WERI-Rb-1 (cell line): ENCODE measurements at regions not wholly inside any gene's neighbourhood (a gene's known extent, or its start where the extent isn't known, plus 50 kb on each side); places are given as distances from the start of the nearest gene placed in this dataset.

Source experiments
- DNase-seq: peaks from one replicate; pipeline ENCODE4 v3.0.0-alpha.2; 2020
- H3K27ac ChIP-seq: fragments of 250-450 bp; sonication (Bioruptor Pico); 2 replicates; pipeline ENCODE4 v1.5.1; 2020; ENCODE audit warnings: mild to moderate bottlenecking, moderate library complexity
- H3K27me3 ChIP-seq: fragments of 250-450 bp; sonication (Bioruptor Pico); 2 replicates; pipeline ENCODE4 v1.5.1; 2021; ENCODE audit warnings: mild to moderate bottlenecking, low read depth, moderate library complexity; ENCODE audit not compliant: insufficient read depth, severe bottlenecking
- H3K36me3 ChIP-seq: fragments of 250-450 bp; sonication (Bioruptor Pico); 2 replicates; pipeline ENCODE4 v1.5.1; 2020; ENCODE audit warnings: mild to moderate bottlenecking, moderate library complexity
- H3K4me3 ChIP-seq: 2 replicates; pipeline ENCODE4 v1.5.1; 2011; ENCODE audit warnings: low read depth, mild to moderate bottlenecking, control low read depth, low read length
- H3K9me3 ChIP-seq: fragments of 250-450 bp; sonication (Bioruptor Pico); 2 replicates; pipeline ENCODE4 v1.5.1; 2021; ENCODE audit warnings: mild to moderate bottlenecking, moderate library complexity; ENCODE audit not compliant: severe bottlenecking
- CTCF ChIP-seq: IDR thresholded peaks from 2 replicates; pipeline ENCODE4 v1.5.1; 2011; ENCODE audit warnings: low read depth, mild to moderate bottlenecking, control low read depth, inconsistent platforms, low read length

GRCh38 chr13:80888390-80888789 lies 547.5 kb upstream of the SPRY2 start:
- H3K27me3 ChIP-seq = no peaks in the 10 kb centered on the region
- no peak for TF ChIP-seq CTCF
- no peak for DNase-seq
- no peak overlapping the region for H3K27ac ChIP-seq
- no peaks in the 10 kb centered on the region for H3K9me3 ChIP-seq
- H3K4me3 ChIP-seq = no peak overlapping the region
- H3K36me3 ChIP-seq = no peaks in the 10 kb centered on the region

- Histone ChIP-seq H3K27me3 (no peaks in the 10 kb centered on the region), H3K4me3 (no peak overlapping the region), H3K9me3 (no peaks in the 10 kb centered on the region), H3K36me3 (no peaks in the 10 kb centered on the region), H3K27ac (no peak overlapping the region)
- TF ChIP-seq CTCF = no peak
- no peak for DNase-seq
Measured at GRCh38 chr13:80884056-80884785, 543.3 kb upstream of the SPRY2 start.

GRCh38 chr13:80883545-80883944 lies 542.6 kb upstream of the SPRY2 start:
- Histone ChIP-seq H3K4me3 (no peak overlapping the region), H3K27ac (no peak overlapping the region), H3K27me3 (no peaks in the 10 kb centered on the region), H3K9me3 (no peaks in the 10 kb centered on the region), H3K36me3 (no peaks in the 10 kb centered on the region)
- TF ChIP-seq CTCF = no peak
- DNase-seq = no peak

- no peak overlapping the region for H3K27ac ChIP-seq
- H3K4me3 ChIP-seq = no peak overlapping the region
- H3K9me3 ChIP-seq = no peaks in the 10 kb centered on the region
- no peak for TF ChIP-seq CTCF
- DNase-seq = no peak
- H3K36me3 ChIP-seq = no peaks in the 10 kb centered on the region
- H3K27me3 ChIP-seq = no peaks in the 10 kb centered on the region
Measured at GRCh38 chr13:80881942-80882445, 541.1 kb upstream of the SPRY2 start.

- no peak overlapping the region for H3K4me3 ChIP-seq
- no peak for TF ChIP-seq CTCF
- DNase-seq = no peak
Measured at GRCh38 chr13:80881495-80881894, 540.6 kb upstream of the SPRY2 start.

GRCh38 chr13:80881034-80881433 lies 540.1 kb upstream of the SPRY2 start:
- H3K36me3 ChIP-seq = no peaks in the 10 kb centered on the region
- DNase-seq = no peak
- no peaks in the 10 kb centered on the region for H3K9me3 ChIP-seq
- no peak overlapping the region for H3K27ac ChIP-seq
- no peak overlapping the region for H3K4me3 ChIP-seq
- no peaks in the 10 kb centered on the region for H3K27me3 ChIP-seq
- TF ChIP-seq CTCF = no peak

More at GRCh38 chr13:80881495-80881894, 540.6 kb upstream of the SPRY2 start:
- no peaks in the 10 kb centered on the region for H3K36me3 ChIP-seq
- no peaks in the 10 kb centered on the region for H3K27me3 ChIP-seq
- no peak overlapping the region for H3K27ac ChIP-seq
- no peaks in the 10 kb centered on the region for H3K9me3 ChIP-seq
